Activated CD8-positive, alpha-beta T cell treated with anti-CD3 and anti-CD28 coated beads for 36 hours (primary cell): ENCODE measurements at regions not wholly inside any gene's neighbourhood (a gene's known extent, or its start where the extent isn't known, plus 50 kb on each side); places are given as distances from the start of the nearest gene placed in this dataset.

ENCODE experiments used
- ATAC-seq: fragments of 200-7000 bp; cut with Tn5 transposase; one replicate; pipeline ENCODE4 v1.10.0; 2021; ENCODE audit warnings: mild to moderate bottlenecking, moderate library complexity
- CTCF ChIA-PET: fragments of 350-600 bp; sonication (Branson Sonifier 250); formaldehyde crosslinking; loops from one replicate; lab custom pipeline; 2021; ENCODE audit warnings: antibody characterized with exemption; lab: Charles Lee
- POLR2A ChIA-PET: fragments of 350-600 bp; sonication (Branson Sonifier 250); formaldehyde crosslinking; loops from one replicate; lab custom pipeline; 2021; ENCODE audit warnings: antibody characterized with exemption; lab: Charles Lee
- DNase-seq: peaks from one replicate; pipeline ENCODE4 v3.0.0-alpha.2; 2020
- H3K27ac Mint-ChIP-seq: one replicate; pipeline ENCODE4 v1.8.0; 2021; ENCODE audit warnings: mild to moderate bottlenecking, mixed read lengths
- H3K27me3 Mint-ChIP-seq: one replicate; pipeline ENCODE4 v1.8.0; 2021; ENCODE audit warnings: mixed read lengths
- H3K36me3 Mint-ChIP-seq: one replicate; pipeline ENCODE4 v1.8.0; 2021; ENCODE audit warnings: low read depth, mixed read lengths
- H3K4me1 Mint-ChIP-seq: one replicate; pipeline ENCODE4 v1.8.0; 2021; ENCODE audit warnings: low read depth, mixed read lengths
- H3K4me3 Mint-ChIP-seq: one replicate; pipeline ENCODE4 v1.8.0; 2021; ENCODE audit warnings: mild to moderate bottlenecking, moderate library complexity, mixed read lengths
- H3K9me3 Mint-ChIP-seq: one replicate; pipeline ENCODE4 v1.8.0; 2021; ENCODE audit warnings: mixed read lengths
- intact Hi-C: fragments of 100-400 bp; cut with micrococcal nuclease; formaldehyde crosslinking; loops from one replicate; pipeline ENCODE4 v1.10.0; 2022
- TF ChIP-seq, protein P1 (sequence below): fragments of 200-600 bp; IDR thresholded peaks from one replicate; pipeline ENCODE4 v1.8.0; 2022; ENCODE audit warnings: antibody characterized with exemption, mild to moderate bottlenecking

DNA sequence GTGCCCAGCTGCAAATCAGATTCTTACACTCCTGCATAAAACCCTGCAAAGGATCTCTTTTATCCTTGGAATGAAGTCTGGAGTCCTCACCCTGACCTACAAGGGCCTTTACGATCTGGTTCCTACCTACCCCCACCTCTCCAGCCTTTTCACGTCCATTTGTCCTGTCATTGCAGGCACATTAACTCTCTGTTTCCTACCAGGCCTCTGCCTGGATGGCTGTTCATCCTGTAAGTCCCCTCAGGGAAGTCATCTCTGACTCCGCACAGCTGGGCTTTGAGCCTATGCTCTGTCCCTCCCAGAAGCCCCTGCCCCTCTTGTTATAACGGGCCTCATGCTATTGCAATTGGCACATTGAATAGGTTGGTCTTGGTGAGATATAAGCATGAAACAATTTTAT lies 96.8 kb upstream of the USP24 start:
- Mint-ChIP-seq H3K27ac (no peak overlapping the region), H3K4me3 (no peak overlapping the region), H3K27me3 (no peaks in the 10 kb centered on the region), H3K4me1 (peaks cover 10% of the 10 kb centered on the region), H3K9me3 (no peaks in the 10 kb centered on the region), H3K36me3 (no peaks in the 10 kb centered on the region)
- CTCF ChIA-PET: no interaction called here
- TF ChIP-seq, protein P1, sequence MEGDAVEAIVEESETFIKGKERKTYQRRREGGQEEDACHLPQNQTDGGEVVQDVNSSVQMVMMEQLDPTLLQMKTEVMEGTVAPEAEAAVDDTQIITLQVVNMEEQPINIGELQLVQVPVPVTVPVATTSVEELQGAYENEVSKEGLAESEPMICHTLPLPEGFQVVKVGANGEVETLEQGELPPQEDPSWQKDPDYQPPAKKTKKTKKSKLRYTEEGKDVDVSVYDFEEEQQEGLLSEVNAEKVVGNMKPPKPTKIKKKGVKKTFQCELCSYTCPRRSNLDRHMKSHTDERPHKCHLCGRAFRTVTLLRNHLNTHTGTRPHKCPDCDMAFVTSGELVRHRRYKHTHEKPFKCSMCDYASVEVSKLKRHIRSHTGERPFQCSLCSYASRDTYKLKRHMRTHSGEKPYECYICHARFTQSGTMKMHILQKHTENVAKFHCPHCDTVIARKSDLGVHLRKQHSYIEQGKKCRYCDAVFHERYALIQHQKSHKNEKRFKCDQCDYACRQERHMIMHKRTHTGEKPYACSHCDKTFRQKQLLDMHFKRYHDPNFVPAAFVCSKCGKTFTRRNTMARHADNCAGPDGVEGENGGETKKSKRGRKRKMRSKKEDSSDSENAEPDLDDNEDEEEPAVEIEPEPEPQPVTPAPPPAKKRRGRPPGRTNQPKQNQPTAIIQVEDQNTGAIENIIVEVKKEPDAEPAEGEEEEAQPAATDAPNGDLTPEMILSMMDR: no peak
- ATAC-seq: no peak
- intact Hi-C loops: no loop called here
- DNase-seq: no peak
- POLR2A ChIA-PET: no interaction called here

GRCh38 chr1:55311057-55311641 lies 96.0 kb upstream of the USP24 start:
- no peak overlapping the region for H3K4me3 Mint-ChIP-seq
- no peaks in the 10 kb centered on the region for H3K9me3 Mint-ChIP-seq
- H3K27ac Mint-ChIP-seq: no peak overlapping the region
- intact Hi-C loops: no loop called here
- DNase-seq: no peak
- no peaks in the 10 kb centered on the region for H3K36me3 Mint-ChIP-seq
- ChIA-PET POLR2A (no interaction called here), CTCF (interaction anchor here (1.6 kb wide), 1 partner anchor 64 kb away, joined by 3 read pairs; no protein-coding TSS in a partner anchor)
- peaks cover 8% of the 10 kb centered on the region for H3K4me1 Mint-ChIP-seq
- TF ChIP-seq, protein P1: no peak
- H3K27me3 Mint-ChIP-seq: no peaks in the 10 kb centered on the region
- ATAC-seq: no peak

DNA sequence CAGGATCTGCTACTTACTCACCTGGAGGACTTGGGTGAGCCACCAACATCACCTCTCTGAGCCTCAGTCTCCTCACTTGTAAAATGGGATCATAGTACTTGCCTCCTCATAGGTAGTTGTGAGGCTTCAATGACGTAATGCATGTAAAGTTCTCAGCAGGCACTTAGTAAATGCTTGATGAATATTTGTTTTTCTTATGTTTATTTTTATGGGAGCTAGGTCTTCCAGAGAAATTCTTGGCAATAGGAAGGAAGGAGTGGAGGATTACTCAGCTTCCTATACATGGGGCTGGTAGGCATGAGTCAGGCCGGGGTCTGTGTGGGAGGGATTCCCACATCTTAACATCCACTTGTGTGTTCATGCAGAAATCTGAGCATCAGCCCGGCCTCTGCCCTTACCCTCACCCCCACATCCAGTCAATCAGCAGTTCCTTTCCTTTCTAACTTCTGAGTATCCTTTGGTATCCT lies 95.4 kb upstream of the USP24 start:
- H3K27ac Mint-ChIP-seq: no peak overlapping the region

DNA sequence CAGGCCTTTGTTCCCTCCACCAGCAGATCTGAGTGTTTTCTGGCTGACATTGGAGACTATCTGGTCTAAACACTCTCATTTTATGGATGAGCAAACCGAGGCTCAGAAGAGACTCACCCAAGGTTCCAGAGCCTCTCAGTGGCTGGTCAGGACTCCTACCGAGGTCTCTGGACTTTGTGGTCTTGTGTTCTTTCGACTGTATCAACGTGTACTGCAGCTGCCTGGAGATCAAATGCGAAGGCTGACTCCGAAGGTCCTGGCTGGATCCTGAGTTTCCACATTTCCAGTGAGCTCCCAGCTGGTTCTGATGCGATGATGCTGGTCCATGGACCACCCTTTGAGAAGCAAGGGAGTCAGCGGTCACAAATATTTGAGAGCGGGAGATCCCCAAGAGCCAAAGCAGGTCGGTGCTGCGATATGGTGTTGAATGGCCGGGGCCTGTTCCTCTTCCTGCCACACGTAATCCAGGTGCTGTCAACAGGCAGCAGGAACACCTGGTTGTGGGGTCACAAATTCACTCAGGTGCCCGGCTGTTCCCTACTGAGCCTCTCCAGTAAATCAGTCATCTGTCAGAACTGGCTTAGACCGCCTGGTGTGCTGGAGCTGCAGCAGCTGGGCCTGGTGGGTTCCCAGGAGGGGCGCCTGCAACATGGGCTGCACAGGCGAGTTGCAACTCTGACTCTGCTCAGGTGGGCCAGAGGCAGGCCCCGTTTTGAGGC lies 94.8 kb upstream of the USP24 start:
- H3K36me3 Mint-ChIP-seq: no peaks in the 10 kb centered on the region
- POLR2A ChIA-PET: no interaction called here
- ATAC-seq (no peak), DNase-seq (no peak)
- H3K9me3 Mint-ChIP-seq: no peaks in the 10 kb centered on the region
- intact Hi-C loops: no loop called here
- H3K27me3 Mint-ChIP-seq: no peaks in the 10 kb centered on the region
- H3K4me1 Mint-ChIP-seq: peaks cover 8% of the 10 kb centered on the region
- no peak overlapping the region for H3K4me3 Mint-ChIP-seq
- TF ChIP-seq, protein P1: no peak
- no peak overlapping the region for H3K27ac Mint-ChIP-seq
- CTCF ChIA-PET: interaction anchor here (1.0 to 1.6 kb wide), 2 partner anchors 26 to 66 kb away, joined by 3 read pairs; no protein-coding TSS in a partner anchor

More for the DNA sequence above, 95.4 kb upstream of the USP24 start:
- H3K4me3 Mint-ChIP-seq: no peak overlapping the region
- no peaks in the 10 kb centered on the region for H3K27me3 Mint-ChIP-seq
- peaks cover 8% of the 10 kb centered on the region for H3K4me1 Mint-ChIP-seq
- TF ChIP-seq, protein P1: no peak
- DNase-seq: peak; percentile 48
- ATAC-seq: peak; percentile 49
- CTCF ChIA-PET: interaction anchor here (1.6 kb wide), 1 partner anchor 65 kb away, joined by 3 read pairs; no protein-coding TSS in a partner anchor
- intact Hi-C loops: no loop called here
- POLR2A ChIA-PET: no interaction called here
- no peaks in the 10 kb centered on the region for H3K36me3 Mint-ChIP-seq
- no peaks in the 10 kb centered on the region for H3K9me3 Mint-ChIP-seq

DNA sequence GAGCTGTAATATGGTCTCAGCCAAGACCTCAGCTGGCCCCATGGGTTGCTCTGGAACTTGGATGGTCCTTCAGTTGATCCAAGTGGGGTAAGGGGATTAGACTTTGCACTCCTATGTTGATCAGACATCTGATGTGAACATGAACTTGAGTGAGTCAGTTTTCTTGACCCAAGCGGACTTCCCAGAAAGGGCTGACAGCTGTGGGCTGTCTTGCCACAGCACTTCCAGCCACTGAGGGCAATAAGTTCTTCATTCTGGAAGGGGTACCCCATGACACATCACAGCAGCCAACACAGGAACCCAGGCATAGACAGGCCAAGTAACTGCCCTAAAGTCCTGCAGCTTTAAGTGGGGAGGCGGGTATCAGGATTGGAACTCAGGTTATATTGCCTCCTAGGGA lies 93.9 kb upstream of the USP24 start:
- Mint-ChIP-seq H3K27ac (no peak overlapping the region), H3K27me3 (no peaks in the 10 kb centered on the region), H3K4me1 (peaks cover 8% of the 10 kb centered on the region), H3K36me3 (no peaks in the 10 kb centered on the region), H3K9me3 (no peaks in the 10 kb centered on the region), H3K4me3 (no peak overlapping the region)
- ChIA-PET CTCF (interaction anchor here (1.0 to 1.1 kb wide), 2 partner anchors 9 to 25 kb away, joined by 3 to 4 read pairs; no protein-coding TSS in a partner anchor), POLR2A (no interaction called here)
- intact Hi-C loops: no loop called here
- no peak for DNase-seq
- no peak for ATAC-seq
- TF ChIP-seq, protein P1: no peak
